Astrocyte (in vitro differentiated cells and primary cell): ENCODE measurements at regions not wholly inside any gene's neighbourhood (a gene's known extent, or its start where the extent isn't known, plus 50 kb on each side); places are given as distances from the start of the nearest gene placed in this dataset.

Experiments used
- DNase-seq: peaks from one replicate; pipeline ENCODE4 v3.0.0-alpha.2; 2010; ENCODE audit warnings: low read depth
- FAIRE-seq: peaks from 2 replicates; lab custom pipeline; 2011; peaks lifted over from hg19 to GRCh38; lab: Jason Lieb, UNC
- H2AFZ ChIP-seq: 2 replicates; pipeline ENCODE4 v1.6.0; 2012; ENCODE audit warnings: low read depth, low read length, inconsistent platforms
- H3K27ac ChIP-seq: 2 replicates; pipeline ENCODE4 v1.5.1; 2011; ENCODE audit warnings: low read depth, low read length, inconsistent platforms
- H3K27me3 ChIP-seq: 2 replicates; pipeline ENCODE4 v1.6.0; 2011; ENCODE audit warnings: low read length, inconsistent platforms; ENCODE audit not compliant: insufficient read depth
- H3K36me3 ChIP-seq: 2 replicates; pipeline ENCODE4 v1.5.1; 2011; ENCODE audit warnings: low read length, inconsistent platforms; ENCODE audit not compliant: insufficient read depth
- H3K4me1 ChIP-seq: 2 replicates; pipeline ENCODE4 v1.5.1; 2011; ENCODE audit warnings: low read length, inconsistent platforms; ENCODE audit not compliant: insufficient read depth
- H3K4me2 ChIP-seq: 2 replicates; pipeline ENCODE4 v1.6.0; 2012; ENCODE audit warnings: low read length, inconsistent platforms
- H3K4me3 ChIP-seq: 2 replicates; pipeline ENCODE4 v1.5.1; 2011; ENCODE audit warnings: low read depth, mild to moderate bottlenecking, low read length, inconsistent platforms; ENCODE audit not compliant: insufficient read depth
- H3K79me2 ChIP-seq: 2 replicates; pipeline ENCODE4 v1.6.0; 2012; ENCODE audit warnings: mild to moderate bottlenecking, low read length, inconsistent platforms; ENCODE audit not compliant: insufficient read depth
- H3K9ac ChIP-seq: 2 replicates; pipeline ENCODE4 v1.6.0; 2012; ENCODE audit warnings: mild to moderate bottlenecking, low read length, inconsistent platforms
- H3K9me3 ChIP-seq: 2 replicates; pipeline ENCODE4 v1.5.1; 2012; ENCODE audit warnings: low read depth, mild to moderate bottlenecking, low read length, inconsistent platforms; ENCODE audit not compliant: insufficient read depth
- H4K20me1 ChIP-seq: 2 replicates; pipeline ENCODE4 v1.6.0; 2012; ENCODE audit warnings: low read length, inconsistent platforms; ENCODE audit not compliant: insufficient read depth
- H3K27ac Mint-ChIP-seq: one replicate; pipeline ENCODE4 v1.8.0; 2021; ENCODE audit warnings: mild to moderate bottlenecking, mixed read lengths; ENCODE audit not compliant: unreplicated experiment
- H3K27me3 Mint-ChIP-seq: one replicate; pipeline ENCODE4 v1.8.0; 2021; ENCODE audit warnings: low read depth, mixed read lengths; ENCODE audit not compliant: unreplicated experiment
- H3K36me3 Mint-ChIP-seq: one replicate; pipeline ENCODE4 v1.8.0; 2021; ENCODE audit warnings: low read depth, mixed read lengths; ENCODE audit not compliant: unreplicated experiment
- H3K4me1 Mint-ChIP-seq: one replicate; pipeline ENCODE4 v1.8.0; 2021; ENCODE audit warnings: low read depth, mixed read lengths; ENCODE audit not compliant: unreplicated experiment
- H3K4me3 Mint-ChIP-seq: one replicate; pipeline ENCODE4 v1.8.0; 2021; ENCODE audit warnings: mild to moderate bottlenecking, moderate library complexity, mixed read lengths; ENCODE audit not compliant: unreplicated experiment
- H3K9me3 Mint-ChIP-seq: one replicate; pipeline ENCODE4 v1.8.0; 2021; ENCODE audit warnings: mild to moderate bottlenecking, mixed read lengths; ENCODE audit not compliant: unreplicated experiment
- EZH2 ChIP-seq: IDR thresholded peaks from 2 replicates; pipeline ENCODE4 v1.6.1; 2012; ENCODE audit warnings: mild to moderate bottlenecking, low read length, inconsistent platforms; ENCODE audit not compliant: insufficient read depth
- TF ChIP-seq, protein P1 (sequence below): IDR thresholded peaks from 2 replicates; pipeline ENCODE4 v1.5.1; 2011; ENCODE audit warnings: low read depth, mild to moderate bottlenecking, inconsistent platforms, low read length, moderate library complexity; ENCODE audit not compliant: insufficient read depth

DNA sequence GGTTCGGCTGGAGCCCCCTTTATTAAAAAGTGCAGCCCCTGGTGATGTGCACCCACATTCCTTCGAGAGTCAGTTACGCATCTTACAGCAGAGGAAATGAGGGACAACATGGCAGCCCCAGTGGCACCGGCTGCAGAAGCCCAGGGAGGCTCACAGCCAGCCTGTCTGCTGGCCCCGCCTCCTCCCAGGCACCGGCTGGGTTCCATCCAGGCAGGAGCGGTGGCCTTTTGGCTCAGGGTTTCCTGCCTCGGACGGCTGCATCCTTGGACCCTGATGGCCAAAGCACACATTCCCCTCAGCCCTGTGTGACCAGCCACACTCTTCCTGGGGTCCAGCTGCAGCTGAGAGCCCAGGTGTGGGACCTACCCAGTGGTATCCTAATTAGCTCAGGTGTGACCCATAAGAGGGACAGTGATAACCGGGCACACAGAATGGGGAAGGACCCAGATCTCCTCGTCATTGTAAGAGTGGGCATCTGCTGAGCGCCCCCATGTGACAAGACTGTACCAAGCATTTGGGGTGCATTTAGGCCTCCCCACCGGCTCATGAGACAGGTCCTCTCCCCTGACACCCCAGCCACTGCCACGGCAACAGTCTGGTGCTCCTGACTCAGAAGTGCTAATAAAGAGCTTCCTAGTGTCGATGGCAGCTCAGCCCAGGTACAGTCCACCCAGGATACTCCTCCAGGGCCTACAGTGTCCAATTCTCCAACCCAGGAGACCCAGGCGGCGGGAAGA, 63.3 kb upstream of the CHST15 start:
- Histone ChIP-seq H3K27ac (peak overlapping the region; percentile 21), H3K9me3 (no peaks in the 10 kb centered on the region), H3K4me3 (no peak overlapping the region), H3K9ac (peak overlapping the region; percentile 55), H2AFZ (no peak overlapping the region), H3K4me1 (peaks cover 44% of the 10 kb centered on the region), H3K79me2 (no peaks in the 10 kb centered on the region), H3K36me3 (no peaks in the 10 kb centered on the region), H4K20me1 (no peaks in the 10 kb centered on the region), H3K4me2 (peak overlapping the region; percentile 69), H3K27me3 (peaks cover 13% of the 10 kb centered on the region)
- peaks cover 18% of the 10 kb centered on the region for H3K27me3 Mint-ChIP-seq
- TF ChIP-seq, protein P1, sequence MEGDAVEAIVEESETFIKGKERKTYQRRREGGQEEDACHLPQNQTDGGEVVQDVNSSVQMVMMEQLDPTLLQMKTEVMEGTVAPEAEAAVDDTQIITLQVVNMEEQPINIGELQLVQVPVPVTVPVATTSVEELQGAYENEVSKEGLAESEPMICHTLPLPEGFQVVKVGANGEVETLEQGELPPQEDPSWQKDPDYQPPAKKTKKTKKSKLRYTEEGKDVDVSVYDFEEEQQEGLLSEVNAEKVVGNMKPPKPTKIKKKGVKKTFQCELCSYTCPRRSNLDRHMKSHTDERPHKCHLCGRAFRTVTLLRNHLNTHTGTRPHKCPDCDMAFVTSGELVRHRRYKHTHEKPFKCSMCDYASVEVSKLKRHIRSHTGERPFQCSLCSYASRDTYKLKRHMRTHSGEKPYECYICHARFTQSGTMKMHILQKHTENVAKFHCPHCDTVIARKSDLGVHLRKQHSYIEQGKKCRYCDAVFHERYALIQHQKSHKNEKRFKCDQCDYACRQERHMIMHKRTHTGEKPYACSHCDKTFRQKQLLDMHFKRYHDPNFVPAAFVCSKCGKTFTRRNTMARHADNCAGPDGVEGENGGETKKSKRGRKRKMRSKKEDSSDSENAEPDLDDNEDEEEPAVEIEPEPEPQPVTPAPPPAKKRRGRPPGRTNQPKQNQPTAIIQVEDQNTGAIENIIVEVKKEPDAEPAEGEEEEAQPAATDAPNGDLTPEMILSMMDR, result no peak
- FAIRE-seq, result no peak
- DNase-seq, result no peak
- peak overlapping the region; percentile 77 for H3K27ac Mint-ChIP-seq
- H3K36me3 Mint-ChIP-seq, result no peaks in the 10 kb centered on the region
- H3K4me3 Mint-ChIP-seq, result no peak overlapping the region
- H3K9me3 Mint-ChIP-seq, result peaks cover 12% of the 10 kb centered on the region
- peaks cover 21% of the 10 kb centered on the region for H3K4me1 Mint-ChIP-seq

DNA sequence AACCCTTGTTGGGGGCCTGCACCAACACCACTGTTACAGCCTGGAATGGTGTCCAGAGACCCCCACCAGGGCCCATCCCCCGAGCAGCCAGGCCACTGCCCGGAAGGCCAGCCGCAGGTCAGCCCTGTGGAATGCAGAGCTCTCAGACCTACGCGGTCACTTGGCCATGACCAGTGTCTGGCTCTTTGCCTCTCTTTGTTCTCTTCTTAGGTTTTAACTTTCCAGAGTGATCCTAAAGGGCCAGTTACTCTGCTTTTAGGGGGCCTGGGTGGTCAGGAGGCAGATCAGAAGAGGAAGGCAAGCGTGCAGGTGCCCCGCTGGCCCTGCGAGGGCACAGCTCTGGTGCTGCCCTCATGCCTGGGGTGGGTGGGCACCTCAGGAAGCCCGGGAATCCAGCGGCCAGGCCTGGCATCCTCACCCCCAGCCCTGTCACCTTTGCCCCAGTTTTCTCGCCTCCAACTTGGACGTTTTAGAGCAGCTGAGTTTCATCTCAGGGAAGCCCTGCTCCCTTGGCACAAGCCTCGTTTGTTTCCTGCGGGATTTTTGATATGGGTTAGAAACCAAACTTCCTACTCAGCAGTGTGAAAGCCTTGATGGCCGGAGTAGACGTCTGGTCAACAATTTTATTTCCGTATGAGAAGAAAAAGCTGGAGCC, 62.5 kb upstream of the CHST15 start:
- H3K36me3 Mint-ChIP-seq, result no peaks in the 10 kb centered on the region
- H3K4me1 Mint-ChIP-seq, result peaks cover 24% of the 10 kb centered on the region
- Histone ChIP-seq H3K4me1 (peaks cover 46% of the 10 kb centered on the region), H3K4me3 (no peak overlapping the region), H3K9ac (peak overlapping the region; percentile 55), H3K27me3 (peaks cover 15% of the 10 kb centered on the region), H2AFZ (no peak overlapping the region), H4K20me1 (no peaks in the 10 kb centered on the region), H3K36me3 (no peaks in the 10 kb centered on the region), H3K79me2 (no peaks in the 10 kb centered on the region), H3K27ac (peak overlapping the region; percentile 31), H3K9me3 (no peaks in the 10 kb centered on the region), H3K4me2 (peak overlapping the region; percentile 69)
- DNase-seq (peak; percentile 69), FAIRE-seq (no peak)
- peak overlapping the region; percentile 77 for H3K27ac Mint-ChIP-seq
- TF ChIP-seq, protein P1, result no peak
- TF ChIP-seq EZH2, result no peak
- peaks cover 14% of the 10 kb centered on the region for H3K27me3 Mint-ChIP-seq
- H3K4me3 Mint-ChIP-seq, result peak overlapping the region; percentile 42
- peaks cover 12% of the 10 kb centered on the region for H3K9me3 Mint-ChIP-seq
